Panc1 (cell line): ENCODE measurements at regions not wholly inside any gene's neighbourhood (a gene's known extent, or its start where the extent isn't known, plus 50 kb on each side); places are given as distances from the start of the nearest gene placed in this dataset.

ENCODE experiments used
- ATAC-seq: fragments of 200-7000 bp; cut with Tn5 transposase; 2 replicates; pipeline ENCODE4 v1.9.1; 2020; ENCODE audit warnings: mild to moderate bottlenecking, moderate library complexity
- BruUV-seq: library from RNA; stranded (reverse); fragments of 400-500 nt; replicated peaks from 2 replicates; lab custom pipeline; 2021; lab: Mats Ljungman, UMichigan
- CTCF ChIA-PET: fragments of 300-600 bp; sonication (Branson Sonifier 250); formaldehyde crosslinking; loops from one replicate; lab custom pipeline; 2022; ENCODE audit warnings: antibody characterized with exemption; lab: Charles Lee
- POLR2A ChIA-PET: fragments of 300-600 bp; sonication (Branson Sonifier 250); formaldehyde crosslinking; loops from one replicate; lab custom pipeline; 2022; ENCODE audit warnings: antibody characterized with exemption; lab: Charles Lee
- DNase-seq: peaks from one replicate; pipeline ENCODE4 v3.0.0-alpha.2; 2010; ENCODE audit warnings: low read depth, low spot score
- H3K27ac ChIP-seq: 2 replicates; pipeline ENCODE4 v1.5.1; 2011; ENCODE audit warnings: mild to moderate bottlenecking, low read length, inconsistent platforms
- H3K27me3 ChIP-seq: fragments of 200-500 bp; sonication (Bioruptor generic); 2 replicates; pipeline ENCODE4 v1.6.0; 2014; ENCODE audit warnings: low read length, inconsistent platforms; ENCODE audit not compliant: control insufficient read depth, insufficient read depth
- H3K36me3 ChIP-seq: fragments of 200-500 bp; sonication (Bioruptor generic); 2 replicates; pipeline ENCODE4 v1.5.1; 2014; ENCODE audit warnings: inconsistent platforms, mild to moderate bottlenecking, low read length, moderate library complexity; ENCODE audit not compliant: control insufficient read depth, insufficient read depth
- H3K4me1 ChIP-seq: 2 replicates; pipeline ENCODE4 v1.5.1; 2011; ENCODE audit warnings: inconsistent platforms, mild to moderate bottlenecking, low read length, moderate library complexity; ENCODE audit not compliant: control insufficient read depth, insufficient read depth
- H3K4me3 ChIP-seq, 2 experiments: 2 replicates each; pipeline ENCODE4 v1.5.1; 2011 to 2012; ENCODE audit warnings: low read depth in 2 of 2, low read length in 2 of 2, mild to moderate bottlenecking in 2 of 2, inconsistent platforms in 1 of 2, moderate library complexity in 1 of 2
- H3K9me3 ChIP-seq: fragments of 200-500 bp; sonication (Bioruptor generic); 2 replicates; pipeline ENCODE4 v1.5.1; 2014; ENCODE audit warnings: low read depth, mild to moderate bottlenecking, inconsistent platforms, low read length, moderate library complexity; ENCODE audit not compliant: control insufficient read depth, insufficient read depth
- POLR2AphosphoS5 ChIP-seq: IDR thresholded peaks from 2 replicates; pipeline ENCODE4 v1.6.1; 2012; ENCODE audit warnings: mild to moderate bottlenecking, low read depth, low read length, moderate library complexity
- REST ChIP-seq, 2 experiments: IDR thresholded peaks; 2 replicates each; pipeline ENCODE4 v1.6.1; 2011 to 2012; ENCODE audit warnings: low read depth in 2 of 2, control low read depth in 1 of 2, low read length in 1 of 2, mild to moderate bottlenecking in 1 of 2, moderate library complexity in 1 of 2; ENCODE audit not compliant: insufficient read depth in 1 of 2
- SIN3A ChIP-seq: IDR thresholded peaks from 2 replicates; pipeline ENCODE4 v1.6.1; 2012; ENCODE audit warnings: low read depth, mild to moderate bottlenecking, low read length, moderate library complexity, borderline replicate concordance; ENCODE audit not compliant: insufficient read depth
- TCF7L2 ChIP-seq: IDR thresholded peaks from 2 replicates; pipeline ENCODE4 v1.6.1; 2011; ENCODE audit warnings: mild to moderate bottlenecking, low read depth, low read length, inconsistent platforms
- in situ Hi-C: cut with HindIII; loops from 2 replicates; pipeline ENCODE4 v1.10.0; 2016; ENCODE audit warnings: low sequenced_read_pairs, low pct_unique_long_range_greater_than_20kb
- intact Hi-C: fragments of 100-400 bp; cut with micrococcal nuclease; formaldehyde crosslinking; loops from one replicate; pipeline ENCODE4 v1.10.0; 2022; ENCODE audit not compliant: unreplicated experiment
- TF ChIP-seq, protein P1 (sequence below): fragments of 450-650 bp; IDR thresholded peaks from 2 replicates; pipeline ENCODE4 v1.5.1; 2017; ENCODE audit warnings: mild to moderate bottlenecking

- ATAC-seq, result no peak
- CTCF ChIA-PET, result no interaction called here
- H3K4me1 ChIP-seq, result no peaks in the 10 kb centered on the region
- in situ Hi-C loops, result no loop called here
- TF ChIP-seq POLR2AphosphoS5 (no peak), REST (IDR thresholded peaks at IDR 0.05; ENCODE audit: insufficient read depth in 1 of 2, low read depth in 2 of 2, low read length in 1 of 2) (no peak), TCF7L2 (no peak), SIN3A (no peak)
- TF ChIP-seq, protein P1, sequence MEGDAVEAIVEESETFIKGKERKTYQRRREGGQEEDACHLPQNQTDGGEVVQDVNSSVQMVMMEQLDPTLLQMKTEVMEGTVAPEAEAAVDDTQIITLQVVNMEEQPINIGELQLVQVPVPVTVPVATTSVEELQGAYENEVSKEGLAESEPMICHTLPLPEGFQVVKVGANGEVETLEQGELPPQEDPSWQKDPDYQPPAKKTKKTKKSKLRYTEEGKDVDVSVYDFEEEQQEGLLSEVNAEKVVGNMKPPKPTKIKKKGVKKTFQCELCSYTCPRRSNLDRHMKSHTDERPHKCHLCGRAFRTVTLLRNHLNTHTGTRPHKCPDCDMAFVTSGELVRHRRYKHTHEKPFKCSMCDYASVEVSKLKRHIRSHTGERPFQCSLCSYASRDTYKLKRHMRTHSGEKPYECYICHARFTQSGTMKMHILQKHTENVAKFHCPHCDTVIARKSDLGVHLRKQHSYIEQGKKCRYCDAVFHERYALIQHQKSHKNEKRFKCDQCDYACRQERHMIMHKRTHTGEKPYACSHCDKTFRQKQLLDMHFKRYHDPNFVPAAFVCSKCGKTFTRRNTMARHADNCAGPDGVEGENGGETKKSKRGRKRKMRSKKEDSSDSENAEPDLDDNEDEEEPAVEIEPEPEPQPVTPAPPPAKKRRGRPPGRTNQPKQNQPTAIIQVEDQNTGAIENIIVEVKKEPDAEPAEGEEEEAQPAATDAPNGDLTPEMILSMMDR, result no peak
- POLR2A ChIA-PET, result no interaction called here
- no peaks in the 10 kb centered on the region for H3K27me3 ChIP-seq
- no TSS peak for BruUV-seq
- H3K4me3 ChIP-seq, result no peak overlapping the region
- no peak for DNase-seq
- H3K27ac ChIP-seq, result no peak overlapping the region
- intact Hi-C loops, result no loop called here
- H3K36me3 ChIP-seq, result no peaks in the 10 kb centered on the region
- no peaks in the 10 kb centered on the region for H3K9me3 ChIP-seq
These were observed 279.0 kb upstream of the TLE4 start for GRCh38 chr9:79292731-79293280.

GRCh38 chr9:79300068-79300467, 271.7 kb upstream of the TLE4 start:
- CTCF ChIA-PET, result no interaction called here
- DNase-seq, result no peak
- BruUV-seq, result no TSS peak

More at GRCh38 chr9:79300068-79300467, 271.7 kb upstream of the TLE4 start:
- no peak overlapping the region for H3K4me3 ChIP-seq
- in situ Hi-C loops (no loop called here), intact Hi-C loops (no loop called here)
- POLR2A ChIA-PET, result no interaction called here
- H3K9me3 ChIP-seq, result no peaks in the 10 kb centered on the region
- ATAC-seq, result no peak
- H3K27me3 ChIP-seq, result no peaks in the 10 kb centered on the region
- TF ChIP-seq POLR2AphosphoS5 (no peak), REST (IDR thresholded peaks at IDR 0.05; ENCODE audit: insufficient read depth in 1 of 2, low read depth in 2 of 2, low read length in 1 of 2) (no peak), TCF7L2 (no peak), SIN3A (no peak)
- TF ChIP-seq, protein P1, result no peak
- no peaks in the 10 kb centered on the region for H3K4me1 ChIP-seq
- H3K36me3 ChIP-seq, result no peaks in the 10 kb centered on the region
- H3K27ac ChIP-seq, result no peak overlapping the region
